HepG2 (cell line): ENCODE measurements at regions not wholly inside any gene's neighbourhood (a gene's known extent, or its start where the extent isn't known, plus 50 kb on each side); places are given as distances from the start of the nearest gene placed in this dataset.

Experiments
- ATAC-seq: fragments of 200-7000 bp; cut with Tn5 transposase; 3 replicates; pipeline ENCODE4 v1.9.1; 2020; ENCODE audit warnings: mild to moderate bottlenecking, moderate library complexity
- BruUV-seq: library from RNA; stranded (reverse); fragments of 400-500 nt; replicated peaks from 2 replicates; lab custom pipeline; 2021; lab: Mats Ljungman, UMichigan
- CTCF ChIA-PET: fragments of 300-600 bp; formaldehyde crosslinking; extraction: SDS; loops from one replicate; lab custom pipeline; 2021; ENCODE audit warnings: low total read pairs, inconsistent platforms, low intra/inter-chr PET ratio; lab: Yijun Ruan, JAX
- POLR2A ChIA-PET: fragments of 350-600 bp; sonication (Branson Sonifier 250); formaldehyde crosslinking; loops from one replicate; lab custom pipeline; 2020; ENCODE audit warnings: antibody characterized with exemption, inconsistent platforms; lab: Yijun Ruan, JAX
- DNase-seq: peaks from one replicate; pipeline ENCODE4 v3.0.0-alpha.2; 2015; ENCODE audit warnings: low spot score
- FAIRE-seq: peaks from 3 replicates; lab custom pipeline; 2011; peaks lifted over from hg19 to GRCh38; lab: Jason Lieb, UNC
- H2AFZ ChIP-seq: one replicate; pipeline ENCODE4 v1.6.1; 2011; ENCODE audit warnings: low read length, inconsistent platforms
- H3K27ac ChIP-seq: fragments of 300-600 bp; 3 replicates; pipeline ENCODE4 v1.8.0; 2011; ENCODE audit warnings: mixed run types, mild to moderate bottlenecking, mixed read lengths, low read length, inconsistent platforms; ENCODE audit not compliant: insufficient read depth; ENCODE audit errors: extremely low read length
- H3K27me3 ChIP-seq, 2 experiments: fragments of 200-600 bp in 1 of 2; 2 replicates in 1 of 2; 3 replicates in 1 of 2; pipeline versions ENCODE4 v1.6.0 to v1.8.0; 2011; ENCODE audit warnings: low read length in 2 of 2, mild to moderate bottlenecking in 2 of 2, moderate library complexity in 2 of 2, inconsistent platforms in 1 of 2; ENCODE audit not compliant: insufficient read depth in 2 of 2, control insufficient read depth in 1 of 2
- H3K36me3 ChIP-seq, 2 experiments: fragments of 200-600 bp in 1 of 2; replicated peaks in 1 of 2; 2 replicates in 1 of 2; 3 replicates in 1 of 2; pipeline versions ENCODE4 v1.5.1 to v1.8.0; 2011; ENCODE audit warnings: low read length in 2 of 2, inconsistent platforms in 1 of 2; ENCODE audit not compliant: insufficient read depth in 2 of 2, control insufficient read depth in 1 of 2
- H3K4me1 ChIP-seq: 2 replicates; pipeline ENCODE4 v1.5.1; 2012; ENCODE audit warnings: low read length, inconsistent platforms; ENCODE audit not compliant: insufficient read depth
- H3K4me2 ChIP-seq: 2 replicates; pipeline ENCODE4 v1.6.0; 2011; ENCODE audit warnings: low read depth, low read length, inconsistent platforms
- H3K4me3 ChIP-seq, 3 experiments: fragments of 200-600 bp in 1 of 3; sonication (generic), shearing (Covaris generic) in 1 of 3; replicated peaks in 1 of 3; 2 replicates each; pipeline ENCODE4 v1.5.1; 2011 to 2016; ENCODE audit warnings: low read length in 3 of 3, inconsistent platforms in 2 of 3, low read depth in 2 of 3, mild to moderate bottlenecking in 2 of 3, control low read depth in 1 of 3, mixed read lengths in 1 of 3; ENCODE audit not compliant: insufficient read depth in 1 of 3
- H3K79me2 ChIP-seq: one replicate; pipeline ENCODE4 v1.6.1; 2011; ENCODE audit warnings: low read length, inconsistent platforms; ENCODE audit not compliant: insufficient read depth
- H3K9ac ChIP-seq: 2 replicates; pipeline ENCODE4 v1.6.0; 2011; ENCODE audit warnings: mild to moderate bottlenecking, low read depth, low read length, inconsistent platforms; ENCODE audit not compliant: insufficient read depth
- H3K9me3 ChIP-seq: 2 replicates; pipeline ENCODE4 v1.5.1; 2012; ENCODE audit warnings: mild to moderate bottlenecking, low read length
- H4K20me1 ChIP-seq: 2 replicates; pipeline ENCODE4 v1.6.0; 2011; ENCODE audit warnings: inconsistent platforms, mild to moderate bottlenecking, low read length, moderate library complexity; ENCODE audit not compliant: insufficient read depth
- CHD2 ChIP-seq: IDR thresholded peaks from 2 replicates; pipeline ENCODE4 v1.6.1; 2011; ENCODE audit warnings: low read depth, low read length, improper control_type of control experiment
- EHMT2 ChIP-seq: fragments of 200-600 bp; sonication (generic); IDR thresholded peaks from 2 replicates; pipeline ENCODE4 v1.7.0; 2017; ENCODE audit warnings: antibody characterized with exemption, low read depth, low read length, borderline replicate concordance
- FOXK1 ChIP-seq: sonication (generic); formaldehyde crosslinking; IDR thresholded peaks from 2 replicates; pipeline ENCODE4 v1.4.0; 2020; ENCODE audit warnings: low read depth, missing genetic modification reagents, borderline replicate concordance
- HNF4G ChIP-seq, 2 experiments: sonication (generic) in 1 of 2; formaldehyde crosslinking in 1 of 2; IDR thresholded peaks; 2 replicates each; pipeline versions ENCODE4 v1.4.0 to v1.6.1; 2011 to 2020; ENCODE audit warnings: borderline replicate concordance in 2 of 2, low read depth in 2 of 2, mild to moderate bottlenecking in 2 of 2, low read length in 1 of 2, missing genetic modification reagents in 1 of 2, moderate library complexity in 1 of 2
- HNRNPUL1 ChIP-seq: fragments of 200-400 bp; formaldehyde crosslinking; IDR thresholded peaks from 2 replicates; pipeline ENCODE4 v1.6.1; 2017; ENCODE audit warnings: low read depth, mild to moderate bottlenecking, low read length, moderate library complexity
- JUN ChIP-seq: sonication (generic); formaldehyde crosslinking; IDR thresholded peaks from 2 replicates; pipeline ENCODE4 v1.4.0; 2020; ENCODE audit warnings: mild to moderate bottlenecking, missing genetic modification reagents
- MAFF ChIP-seq: IDR thresholded peaks from 2 replicates; pipeline ENCODE4 v1.6.1; 2011; ENCODE audit warnings: low read depth, low read length, improper control_type of control experiment
- MAFK ChIP-seq, 2 experiments: IDR thresholded peaks in 1 of 2; conservative IDR thresholded peaks in 1 of 2; 2 replicates each; pipeline ENCODE4 v1.6.1; 2011; ENCODE audit warnings: improper control_type of control experiment in 2 of 2, low read length in 2 of 2
- POGK ChIP-seq: sonication (generic); formaldehyde crosslinking; conservative IDR thresholded peaks from 2 replicates; pipeline ENCODE4 v1.8.0; 2022; ENCODE audit warnings: mild to moderate bottlenecking, moderate library complexity, missing genetic modification reagents
- RARA ChIP-seq: IDR thresholded peaks from 2 replicates; pipeline ENCODE4 v1.6.1; 2016; ENCODE audit warnings: missing genetic modification reagents, missing compliant biosample characterization
- RBFOX2 ChIP-seq: fragments of 200-400 bp; formaldehyde crosslinking; IDR thresholded peaks from 2 replicates; pipeline ENCODE4 v1.6.1; 2017; ENCODE audit warnings: low read depth, mild to moderate bottlenecking, low read length
- SRF ChIP-seq: IDR thresholded peaks from 2 replicates; pipeline ENCODE4 v1.6.1; 2011; ENCODE audit warnings: mild to moderate bottlenecking, low read depth, low read length, moderate library complexity
- ZBTB2 ChIP-seq: sonication (generic); formaldehyde crosslinking; IDR thresholded peaks from 2 replicates; pipeline ENCODE4 v1.8.0; 2022; ENCODE audit warnings: low read depth, missing genetic modification reagents
- ZNF225 ChIP-seq: sonication (generic); formaldehyde crosslinking; IDR thresholded peaks from 2 replicates; pipeline ENCODE4 v1.4.0; 2020; ENCODE audit warnings: mild to moderate bottlenecking, missing genetic modification reagents
- ZNF326 ChIP-seq: sonication (generic); formaldehyde crosslinking; IDR thresholded peaks from 2 replicates; pipeline ENCODE4 v1.4.0; 2020; ENCODE audit warnings: missing genetic modification reagents, borderline replicate concordance
- ZNF44 ChIP-seq: sonication (generic); formaldehyde crosslinking; IDR thresholded peaks from 2 replicates; pipeline ENCODE4 v1.5.1; 2020; ENCODE audit warnings: mild to moderate bottlenecking, missing genetic modification reagents
- WGBS: methylation state at CpG from one replicate; pipeline ENCODE4 v1.1.6; 2017; ENCODE audit warnings: low lambda C conversion rate; 5-methylcytosine and 5-hydroxymethylcytosine counted together
- in situ Hi-C: cut with HindIII; loops from 2 replicates; pipeline ENCODE4 v1.10.0; 2017; ENCODE audit warnings: low pct_unique_long_range_greater_than_20kb; ENCODE audit not compliant: extremely low pct_ligation_motif_present
- intact Hi-C: fragments of 100-400 bp; cut with micrococcal nuclease; formaldehyde crosslinking; loops from one replicate; pipeline ENCODE4 v1.10.0; 2022; ENCODE audit not compliant: unreplicated experiment

- no peak overlapping the region for H3K27ac ChIP-seq
- DNase-seq (no peak), ATAC-seq (no peak), FAIRE-seq (no peak)
- BruUV-seq: no TSS peak
- POLR2A ChIA-PET: no interaction called here
- in situ Hi-C loops: no loop called here
- H3K9me3 ChIP-seq: no peaks in the 10 kb centered on the region
- H4K20me1 ChIP-seq: no peaks in the 10 kb centered on the region
- 38% methylated on average over 1 of the region's 1 CpG for WGBS
- H2AFZ ChIP-seq: no peak overlapping the region
- H3K36me3 ChIP-seq: no peaks in the 10 kb centered on the region
- intact Hi-C loops: no loop called here
- H3K27me3 ChIP-seq: peaks cover 0 to 44% of the 10 kb centered on the region in 2 experiments; a peak in 2 of 5 replicates
- CTCF ChIA-PET: no interaction called here
- TF ChIP-seq ZNF225 (CRISPR knock-in tag) (no peak), ZNF44 (CRISPR knock-in tag) (no peak), RARA (CRISPR knock-in tag) (no peak), MAFF (peak; percentile 47), ZNF326 (CRISPR knock-in tag) (no peak), MAFK (conservative IDR thresholded peaks at IDR 0.05 in 1 of 2, IDR thresholded peaks at IDR 0.05 in 1 of 2; ENCODE audit: low read length in 2 of 2) (peak; percentile 67 to 76), EHMT2 (no peak), SRF (no peak)
- H3K4me2 ChIP-seq: no peak overlapping the region
- no peak overlapping the region for H3K9ac ChIP-seq
- H3K4me1 ChIP-seq: no peaks in the 10 kb centered on the region
- H3K4me3 ChIP-seq: no peak overlapping the region
- H3K79me2 ChIP-seq: no peaks in the 10 kb centered on the region
Measured at GRCh38 chr17:63356337-63356757, 89.8 kb downstream of the CYB561 start.

- in situ Hi-C loops (no loop called here), intact Hi-C loops (no loop called here)
- no peaks in the 10 kb centered on the region for H3K9me3 ChIP-seq
- ChIA-PET CTCF (no interaction called here), POLR2A (no interaction called here)
- H3K27me3 ChIP-seq: peaks cover 0 to 52% of the 10 kb centered on the region in 2 experiments; a peak in 3 of 5 replicates
- no peaks in the 10 kb centered on the region for H3K79me2 ChIP-seq
- H3K36me3 ChIP-seq: no peaks in the 10 kb centered on the region
- no peaks in the 10 kb centered on the region for H4K20me1 ChIP-seq
- no peak for ATAC-seq
- no peak for DNase-seq
- H3K27ac ChIP-seq: no peak overlapping the region
- no TSS peak for BruUV-seq
- H2AFZ ChIP-seq: no peak overlapping the region
- no peak overlapping the region for H3K4me2 ChIP-seq
- FAIRE-seq: no peak
- H3K4me1 ChIP-seq: no peaks in the 10 kb centered on the region
- no peak overlapping the region for H3K4me3 ChIP-seq
- no peak overlapping the region for H3K9ac ChIP-seq
- WGBS: 10% methylated on average over 6 of the region's 6 CpGs
- TF ChIP-seq HNRNPUL1: no peak
- no peak for TF ChIP-seq POGK
- TF ChIP-seq HNF4G (IDR thresholded peaks at IDR 0.05; ENCODE audit: borderline replicate concordance, low read depth, low read length): no peak
- TF ChIP-seq HNF4G (CRISPR knock-in tag; IDR thresholded peaks at IDR 0.05; ENCODE audit: borderline replicate concordance, low read depth): no peak
- no peak for TF ChIP-seq FOXK1 (CRISPR knock-in tag)
- no peak for TF ChIP-seq JUN (CRISPR knock-in tag)
- no peak for TF ChIP-seq ZBTB2 (CRISPR knock-in tag)
- TF ChIP-seq RBFOX2: no peak
- no peak for TF ChIP-seq CHD2
Measured at GRCh38 chr17:63358111-63358839, 87.8 kb downstream of the CYB561 start.
